HEK293T (cell line): ENCODE measurements at regions not wholly inside any gene's neighbourhood (a gene's known extent, or its start where the extent isn't known, plus 50 kb on each side); places are given as distances from the start of the nearest gene placed in this dataset.

ENCODE experiments used
- CTCF ChIA-PET: fragments of 350-600 bp; formaldehyde crosslinking; extraction: SDS; loops from one replicate; lab custom pipeline; 2021; ENCODE audit warnings: antibody characterized with exemption, inconsistent platforms; lab: Yijun Ruan, JAX
- POLR2A ChIA-PET: fragments of 350-600 bp; formaldehyde crosslinking; extraction: SDS; loops from one replicate; lab custom pipeline; 2020; ENCODE audit warnings: antibody characterized with exemption, inconsistent platforms; lab: Yijun Ruan, JAX
- DNase-seq: peaks from one replicate; pipeline ENCODE4 v3.0.0; 2012; ENCODE audit warnings: mixed read lengths; ENCODE audit errors: extremely low spot score
- ARNT ChIP-seq: fragments of 450-650 bp; IDR thresholded peaks from 2 replicates; pipeline ENCODE4 v1.6.1; 2017; ENCODE audit warnings: mild to moderate bottlenecking
- BHLHE40 ChIP-seq: fragments of 450-650 bp; IDR thresholded peaks from 2 replicates; pipeline ENCODE4 v1.6.1; 2016; ENCODE audit warnings: mild to moderate bottlenecking, moderate library complexity, borderline replicate concordance
- CTBP1 ChIP-seq: fragments of 450-650 bp; IDR thresholded peaks from 2 replicates; pipeline ENCODE4 v1.6.1; 2016; ENCODE audit warnings: borderline replicate concordance
- ELF4 ChIP-seq: fragments of 450-650 bp; IDR thresholded peaks from 2 replicates; pipeline ENCODE4 v1.6.1; 2017; ENCODE audit warnings: antibody characterized with exemption
- FOXA1 ChIP-seq: fragments of 450-650 bp; IDR thresholded peaks from 2 replicates; pipeline ENCODE4 v1.6.1; 2016; ENCODE audit warnings: mild to moderate bottlenecking
- FOXK2 ChIP-seq: fragments of 450-650 bp; IDR thresholded peaks from 2 replicates; pipeline ENCODE4 v1.6.1; 2016; ENCODE audit warnings: mild to moderate bottlenecking
- FOXM1 ChIP-seq: fragments of 450-650 bp; IDR thresholded peaks from 2 replicates; pipeline ENCODE4 v1.6.1; 2017; ENCODE audit warnings: mild to moderate bottlenecking, borderline replicate concordance
- HDGF ChIP-seq: fragments of 450-650 bp; IDR thresholded peaks from 2 replicates; pipeline ENCODE4 v1.6.1; 2017; ENCODE audit warnings: antibody characterized with exemption, borderline replicate concordance
- L3MBTL2 ChIP-seq: fragments of 450-650 bp; conservative IDR thresholded peaks from 2 replicates; pipeline ENCODE4 v1.6.1; 2016; ENCODE audit warnings: mild to moderate bottlenecking
- LEF1 ChIP-seq: fragments of 450-650 bp; IDR thresholded peaks from 2 replicates; pipeline ENCODE4 v1.6.1; 2017; ENCODE audit warnings: mild to moderate bottlenecking, borderline replicate concordance
- NFRKB ChIP-seq: fragments of 450-650 bp; IDR thresholded peaks from 2 replicates; pipeline ENCODE4 v1.6.1; 2016; ENCODE audit warnings: mild to moderate bottlenecking, moderate library complexity
- PKNOX1 ChIP-seq: fragments of 450-650 bp; IDR thresholded peaks from 2 replicates; pipeline ENCODE4 v1.6.1; 2016
- SP1 ChIP-seq: fragments of 450-650 bp; IDR thresholded peaks from 2 replicates; pipeline ENCODE4 v1.6.1; 2017
- SUZ12 ChIP-seq: fragments of 450-650 bp; IDR thresholded peaks from 2 replicates; pipeline ENCODE4 v1.6.1; 2016; ENCODE audit warnings: mild to moderate bottlenecking
- TARDBP ChIP-seq: fragments of 450-650 bp; IDR thresholded peaks from 2 replicates; pipeline ENCODE4 v1.6.1; 2016
- ZNF384 ChIP-seq: fragments of 450-650 bp; IDR thresholded peaks from 2 replicates; pipeline ENCODE4 v1.6.1; 2016

GRCh38 chr1:230509281-230509977, 83.3 kb upstream of the PGBD5 start:
- TF ChIP-seq L3MBTL2 (no peak), NFRKB (no peak), TARDBP (no peak), FOXK2 (no peak), PKNOX1 (no peak), ZNF384 (no peak), BHLHE40 (no peak), FOXA1 (no peak), SP1 (no peak), ARNT (no peak), LEF1 (no peak), ELF4 (no peak), FOXM1 (no peak), CTBP1 (no peak), SUZ12 (no peak), HDGF (no peak)
- no peak for DNase-seq
- ChIA-PET CTCF (no interaction called here), POLR2A (no interaction called here)

GRCh38 chr1:230507666-230508402, 81.7 kb upstream of the PGBD5 start:
- no peak for TF ChIP-seq ARNT
- no peak for TF ChIP-seq HDGF
- TF ChIP-seq SP1 = no peak
- no peak for TF ChIP-seq PKNOX1
- TF ChIP-seq LEF1 = no peak
- DNase-seq = no peak
- CTCF ChIA-PET = no interaction called here
- POLR2A ChIA-PET = no interaction called here

- TF ChIP-seq CTBP1 (no peak), FOXK2 (no peak), NFRKB (no peak), ARNT (no peak)
- DNase-seq = no peak
- ChIA-PET POLR2A (no interaction called here), CTCF (no interaction called here)
These were observed 81.1 kb upstream of the PGBD5 start for GRCh38 chr1:230507236-230507635.

GRCh38 chr1:230506451-230506850, 80.3 kb upstream of the PGBD5 start:
- DNase-seq = no peak
- no peak for TF ChIP-seq ARNT
- TF ChIP-seq SP1 = no peak
- TF ChIP-seq CTBP1 = no peak
- TF ChIP-seq HDGF = no peak
- no peak for TF ChIP-seq LEF1
- TF ChIP-seq ZNF384 = no peak
- TF ChIP-seq FOXM1 = no peak
- TF ChIP-seq ELF4 = no peak
- no peak for TF ChIP-seq FOXK2
- TF ChIP-seq PKNOX1 = no peak
- no peak for TF ChIP-seq FOXA1
- POLR2A ChIA-PET = no interaction called here
- CTCF ChIA-PET = no interaction called here

GRCh38 chr1:230504310-230504709, 78.2 kb upstream of the PGBD5 start:
- CTCF ChIA-PET = no interaction called here
- no peak for TF ChIP-seq SP1
- 0 out of 2 replicates have a peak, but pooled peaks have one; percentile 20 for TF ChIP-seq PKNOX1

GRCh38 chr1:230503726-230504125, 77.6 kb upstream of the PGBD5 start:
- no peak for TF ChIP-seq SUZ12
- TF ChIP-seq FOXK2 = no peak
- no peak for DNase-seq
- ChIA-PET CTCF (no interaction called here), POLR2A (no interaction called here)

More at GRCh38 chr1:230504310-230504709, 78.2 kb upstream of the PGBD5 start:
- POLR2A ChIA-PET = no interaction called here
- no peak for DNase-seq

- ChIA-PET POLR2A (no interaction called here), CTCF (no interaction called here)
- DNase-seq = no peak
- TF ChIP-seq PKNOX1 (no peak), ELF4 (no peak), ZNF384 (no peak), SP1 (no peak), FOXM1 (no peak), SUZ12 (no peak), FOXK2 (no peak), ARNT (no peak), NFRKB (no peak), HDGF (no peak), BHLHE40 (no peak), CTBP1 (no peak), LEF1 (no peak), L3MBTL2 (no peak), FOXA1 (no peak), TARDBP (no peak)
These were observed 76.9 kb upstream of the PGBD5 start for GRCh38 chr1:230502996-230503395.
